Astrocyte of the spinal cord (primary cell): ENCODE measurements at regions not wholly inside any gene's neighbourhood (a gene's known extent, or its start where the extent isn't known, plus 50 kb on each side); places are given as distances from the start of the nearest gene placed in this dataset.

Experiments
- DNase-seq: peaks from one replicate; pipeline ENCODE4 v3.0.0; 2011; ENCODE audit warnings: low read depth, low spot score
- H3K4me3 ChIP-seq: 2 replicates; pipeline ENCODE4 v1.5.1; 2011; ENCODE audit warnings: low read depth, mild to moderate bottlenecking, low read length, moderate library complexity
- CTCF ChIP-seq: IDR thresholded peaks from 2 replicates; pipeline ENCODE4 v1.5.1; 2012; ENCODE audit warnings: low read depth, mild to moderate bottlenecking, low read length, inconsistent platforms
- in situ Hi-C: cut with HindIII; loops from 2 replicates; pipeline ENCODE4 v1.10.0; 2017; ENCODE audit warnings: low sequenced_read_pairs

- no peak overlapping the region for H3K4me3 ChIP-seq
- no peak for DNase-seq
- in situ Hi-C loops, result no loop called here
- TF ChIP-seq CTCF, result no peak
These were observed 130.8 kb upstream of the ATP2B1 start for GRCh38 chr12:89839444-89839843.

- TF ChIP-seq CTCF, result no peak
- no peak overlapping the region for H3K4me3 ChIP-seq
- in situ Hi-C loops, result no loop called here
- no peak for DNase-seq
These were observed 130.2 kb upstream of the ATP2B1 start for GRCh38 chr12:89838833-89839232.

GRCh38 chr12:89836026-89836425 is 127.4 kb upstream of the ATP2B1 start:
- no peak for TF ChIP-seq CTCF
- no peak for DNase-seq
- in situ Hi-C loops, result no loop called here
- H3K4me3 ChIP-seq, result no peak overlapping the region

GRCh38 chr12:89834676-89835075 is 126.0 kb upstream of the ATP2B1 start:
- H3K4me3 ChIP-seq, result no peak overlapping the region
- no peak for DNase-seq
- TF ChIP-seq CTCF, result no peak
- in situ Hi-C loops, result no loop called here

GRCh38 chr12:89833337-89834252 is 125.0 kb upstream of the ATP2B1 start:
- TF ChIP-seq CTCF, result no peak
- in situ Hi-C loops, result no loop called here
- no peak for DNase-seq
- no peak overlapping the region for H3K4me3 ChIP-seq

- in situ Hi-C loops, result no loop called here
- TF ChIP-seq CTCF, result no peak
- DNase-seq, result no peak
- no peak overlapping the region for H3K4me3 ChIP-seq
These were observed 123.7 kb upstream of the ATP2B1 start for GRCh38 chr12:89832336-89832735.
